SIG-M5 treated with dmso at 0.1 percent for 504 hours (cell line): ENCODE measurements at regions not wholly inside any gene's neighbourhood (a gene's known extent, or its start where the extent isn't known, plus 50 kb on each side); places are given as distances from the start of the nearest gene placed in this dataset.

Experiments used
- DNase-seq: peaks from one replicate; lab custom pipeline; 2025; ENCODE audit not compliant: unreplicated experiment; lab: John Stamatoyannopoulos, UW

- DNase-seq = no peak
Observed at GRCh38 chr1:29646161-29646775, 409.9 kb downstream of the PTPRU start.

DNA sequence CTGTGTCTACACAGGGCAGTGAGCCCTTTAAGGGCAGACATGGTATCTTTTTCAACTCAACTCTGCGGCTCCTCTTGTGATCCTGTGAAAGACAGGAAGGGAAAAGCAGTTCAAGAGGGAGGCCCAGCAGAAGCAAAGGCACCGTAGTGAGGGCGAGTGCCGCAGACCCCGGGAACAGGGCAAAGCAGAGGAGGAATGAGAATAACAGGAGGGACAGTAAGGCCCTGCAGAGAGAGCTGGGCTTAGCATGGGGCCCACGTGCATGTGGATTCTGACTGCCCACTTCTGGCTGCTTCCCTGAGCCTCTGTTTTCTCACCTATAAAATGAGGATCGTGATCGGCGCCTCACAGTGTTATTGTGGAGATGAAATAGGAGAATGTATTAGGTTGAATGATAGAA lies 409.3 kb downstream of the PTPRU start:
- DNase-seq = no peak

DNA sequence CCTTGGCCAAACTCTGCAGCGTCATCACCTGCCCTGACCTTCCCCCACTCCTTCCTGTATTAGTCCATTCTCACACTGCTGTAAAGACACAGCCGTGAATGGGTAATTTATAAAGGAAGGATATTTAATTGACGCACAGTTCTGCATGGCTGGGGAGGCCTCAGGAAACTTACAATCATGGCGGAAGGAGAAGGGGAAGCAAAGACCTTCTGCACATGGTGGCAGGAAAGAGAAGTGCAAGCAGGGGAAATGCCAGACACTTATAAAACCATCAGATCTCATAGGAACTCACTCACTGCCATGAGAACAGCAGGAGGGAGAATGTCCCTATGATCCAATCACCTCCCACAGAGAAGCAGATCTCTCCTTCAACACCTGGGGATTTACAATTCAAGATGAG lies 408.5 kb downstream of the PTPRU start:
- DNase-seq = no peak

GRCh38 chr1:29643838-29644440 lies 407.6 kb downstream of the PTPRU start:
- no peak for DNase-seq

- DNase-seq = no peak
Observed at GRCh38 chr1:29643281-29643680, 407.0 kb downstream of the PTPRU start.

GRCh38 chr1:29642519-29642918 lies 406.2 kb downstream of the PTPRU start:
- no peak for DNase-seq

DNA sequence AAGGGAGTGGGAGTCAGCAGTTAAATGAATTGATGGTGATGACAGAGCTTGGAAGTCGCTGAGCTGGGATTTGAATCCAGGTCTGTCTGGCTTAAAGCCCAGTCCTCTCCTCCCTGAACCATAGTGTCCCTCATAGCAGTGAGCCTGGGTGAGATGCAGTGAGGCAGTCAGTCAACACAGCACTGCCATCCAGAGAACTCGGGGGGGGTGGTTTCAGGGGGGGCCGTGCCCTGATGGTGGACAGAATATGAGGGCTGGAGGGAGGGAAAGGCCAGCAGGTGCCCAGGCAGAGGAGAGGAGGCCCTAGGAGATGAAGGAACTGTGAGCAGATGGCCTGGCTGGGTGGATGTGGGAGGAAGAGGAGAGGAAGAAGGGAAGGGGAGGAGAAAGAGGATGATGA lies 405.6 kb downstream of the PTPRU start:
- DNase-seq = no peak

DNA sequence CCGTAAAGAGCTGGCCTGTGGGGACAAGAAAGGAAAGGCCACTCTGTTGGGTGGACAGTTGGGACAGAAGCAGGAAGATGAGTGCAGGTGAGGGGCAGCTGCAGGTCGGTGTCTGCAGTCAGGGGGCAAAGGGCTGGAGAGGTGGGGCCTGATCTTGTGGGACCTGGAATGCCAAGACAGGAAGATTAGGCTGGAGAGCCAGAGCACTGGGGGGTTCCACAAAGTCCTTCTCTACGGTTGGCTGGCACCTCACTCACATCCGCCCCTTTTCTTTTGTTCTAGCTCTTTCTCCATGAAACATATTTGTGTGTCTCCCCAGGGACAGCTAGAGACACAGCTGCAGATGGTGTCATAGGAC lies 404.1 kb downstream of the PTPRU start:
- no peak for DNase-seq

GRCh38 chr1:29639741-29640427 lies 403.6 kb downstream of the PTPRU start:
- no peak for DNase-seq

DNA sequence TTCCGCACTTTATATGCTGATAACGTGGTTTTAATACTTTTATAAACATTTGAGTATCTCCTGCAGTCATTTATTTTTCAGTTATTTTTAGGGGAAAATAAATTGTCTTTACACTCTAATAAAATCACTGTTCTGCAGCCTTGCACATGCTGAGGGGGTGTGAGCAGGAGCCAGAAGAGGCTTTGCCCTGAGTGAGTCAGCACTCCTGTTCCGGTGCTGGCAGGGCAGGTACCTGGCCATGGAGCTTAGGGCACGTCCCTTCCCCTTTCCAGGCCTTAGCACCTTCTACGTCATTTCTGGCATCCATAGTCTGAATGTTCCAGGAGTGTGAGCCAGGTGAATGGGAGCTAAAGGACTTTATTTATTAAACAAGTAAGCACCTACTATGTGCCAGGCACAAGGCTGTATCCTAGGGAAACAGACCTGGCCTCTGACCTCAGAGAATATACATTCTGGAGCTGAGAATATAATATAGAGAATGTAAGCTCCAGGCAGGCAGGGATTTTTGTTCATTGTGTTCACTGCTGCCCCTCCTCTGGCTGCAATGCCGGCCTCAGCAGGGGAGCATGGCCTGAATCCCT lies 402.9 kb downstream of the PTPRU start:
- no peak for DNase-seq

- DNase-seq = no peak
Observed at GRCh38 chr1:29638281-29638680, 402.0 kb downstream of the PTPRU start.

DNA sequence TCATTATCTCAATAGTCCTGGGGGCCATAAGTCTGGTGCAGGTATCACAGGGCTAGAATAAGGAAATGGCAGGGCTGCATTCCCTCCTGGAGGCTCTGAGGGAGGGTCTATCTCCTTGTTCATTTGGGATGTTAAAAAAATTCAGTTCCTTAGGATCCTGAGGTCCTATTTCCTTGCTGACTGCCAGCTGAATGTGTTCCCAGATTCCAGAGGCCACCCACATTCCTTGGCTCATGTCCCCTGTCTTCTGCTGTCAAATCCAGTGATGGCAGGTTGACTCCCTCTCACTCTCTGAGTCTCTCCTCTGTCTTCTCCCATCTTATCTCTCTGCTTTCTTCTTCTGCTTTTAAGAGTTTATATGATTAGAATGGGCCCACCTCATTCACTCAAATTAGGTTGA lies 400.6 kb downstream of the PTPRU start:
- DNase-seq = no peak

- no peak for DNase-seq
Observed at GRCh38 chr1:29635501-29636263, 399.4 kb downstream of the PTPRU start.

- no peak for DNase-seq
Observed at GRCh38 chr1:29634746-29635335, 398.5 kb downstream of the PTPRU start.

- DNase-seq = no peak
Observed at GRCh38 chr1:29634324-29634723, 398.0 kb downstream of the PTPRU start.

DNA sequence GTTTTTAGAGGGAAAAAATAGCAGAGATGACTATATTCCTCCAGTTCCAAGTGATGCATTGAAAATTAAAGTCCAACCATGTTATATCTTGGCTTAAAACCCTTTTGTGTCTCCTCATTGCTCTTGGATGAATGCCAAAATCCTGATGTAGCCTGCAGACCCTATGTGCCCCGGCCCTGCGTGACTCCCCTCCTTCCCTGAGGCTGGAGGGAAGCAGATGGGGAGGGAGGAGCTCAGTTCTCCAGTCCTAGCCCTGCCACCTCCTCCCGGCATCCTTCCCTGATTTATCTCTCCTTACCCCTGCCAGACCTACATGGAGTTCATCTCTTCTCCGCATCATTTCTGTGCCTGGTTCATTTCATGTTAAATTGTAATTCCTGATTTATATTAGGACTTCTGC lies 397.4 kb downstream of the PTPRU start:
- DNase-seq = no peak

- DNase-seq = no peak
Observed at GRCh38 chr1:29632806-29633615, 396.7 kb downstream of the PTPRU start.

DNA sequence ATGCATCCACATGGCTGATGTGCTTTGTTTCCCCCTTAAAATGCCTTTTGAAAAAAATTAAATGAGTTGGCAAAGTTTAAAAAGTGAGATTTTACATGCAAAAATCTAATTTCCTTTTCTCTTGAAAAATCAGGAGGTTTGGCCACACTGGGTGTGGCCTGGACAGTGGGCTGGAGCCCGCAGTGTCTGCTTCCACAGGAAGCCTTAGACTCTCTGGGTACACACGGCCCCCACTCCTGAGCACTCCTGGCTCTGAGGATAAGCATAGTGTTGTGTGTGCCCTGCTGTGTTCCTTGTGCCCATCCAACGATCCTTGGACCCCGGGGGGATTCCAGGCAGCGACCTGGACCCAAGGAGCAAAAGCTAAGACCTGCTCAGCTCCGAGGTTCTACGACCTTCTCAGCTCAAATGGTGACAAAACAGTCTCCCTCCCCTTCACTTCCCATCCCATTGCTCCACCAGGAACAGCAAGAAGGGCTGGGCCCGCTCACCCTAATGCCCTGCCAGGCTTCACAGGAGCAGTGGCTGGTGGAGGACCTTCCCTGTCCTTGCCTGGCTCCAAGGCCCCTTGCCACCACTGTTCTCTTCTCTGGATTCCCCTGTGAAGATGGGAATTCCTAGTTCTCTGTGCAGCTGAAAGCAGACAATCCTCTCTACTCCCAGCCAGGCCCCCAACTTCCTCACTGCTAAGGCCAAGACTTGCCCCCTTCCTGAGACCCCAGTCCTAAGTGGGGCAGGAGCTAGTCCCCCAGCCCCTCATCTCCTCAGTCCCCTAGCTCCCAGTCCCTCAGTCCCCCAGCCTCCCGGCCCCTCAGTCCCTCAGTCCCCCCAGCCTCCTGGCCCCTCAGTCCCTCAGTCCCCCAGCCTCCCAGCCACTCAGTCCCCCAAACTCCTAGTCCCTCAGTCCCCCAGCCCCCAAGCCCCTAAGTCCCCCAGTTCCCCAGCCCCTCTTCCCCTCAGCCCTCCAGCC lies 395.8 kb downstream of the PTPRU start:
- no peak for DNase-seq

DNA sequence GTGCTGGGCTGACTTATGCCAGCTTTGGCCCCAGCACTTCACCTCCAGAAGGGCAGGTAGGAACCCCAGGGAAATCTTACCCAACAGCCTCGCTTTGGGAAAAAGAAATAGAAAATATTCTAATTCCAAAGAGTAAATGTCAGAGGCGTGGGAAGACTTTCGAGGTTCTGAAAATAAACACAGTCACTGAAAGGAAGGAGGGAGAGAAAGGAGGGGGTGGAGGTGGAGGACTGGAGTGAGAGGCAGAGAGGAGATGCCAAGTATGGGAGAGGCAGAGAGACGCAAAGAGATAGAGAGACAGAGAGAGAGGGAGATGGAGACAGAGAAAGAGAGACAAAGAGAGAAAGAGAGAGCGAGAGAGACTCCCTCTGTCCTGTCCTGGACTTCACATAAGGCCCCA lies 395.0 kb downstream of the PTPRU start:
- no peak for DNase-seq
